ENCODE measurements at regions not wholly inside any gene's neighbourhood (a gene's known extent, or its start where the extent isn't known, plus 50 kb on each side); places are given as distances from the start of the nearest gene placed in this dataset.

DNA sequence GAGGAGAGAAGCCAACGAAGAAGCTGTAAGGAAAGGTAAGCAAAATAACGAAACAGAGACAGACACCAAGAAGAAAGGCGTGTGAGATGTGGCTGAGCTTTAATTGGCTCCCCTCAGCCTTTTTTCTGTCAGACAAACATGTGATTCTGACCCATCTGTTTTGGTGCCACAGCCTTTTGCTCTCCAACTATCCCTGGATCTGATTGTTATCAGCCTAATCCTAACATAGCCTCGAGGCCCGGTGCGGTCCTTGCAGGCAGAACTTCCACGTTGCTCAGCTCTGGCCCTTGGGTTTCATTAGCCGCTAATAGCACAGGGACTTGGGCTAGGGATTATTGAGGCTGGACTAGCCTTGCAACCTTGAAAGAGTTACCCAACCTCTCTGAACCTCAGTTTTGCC, 57.9 kb upstream of the CACNA2D3 start:
- intact Hi-C loops (cut with micrococcal nuclease; ENCODE audit: unreplicated experiment), result no loop called here
- Histone ChIP-seq H3K27me3 (replicated peaks; ENCODE audit: control insufficient read depth, insufficient read depth, low read length) (no peaks in the 10 kb centered on the region), H3K36me3 (ENCODE audit: control insufficient read depth, insufficient read depth, low read length) (no peaks in the 10 kb centered on the region), H3K4me1 (no peaks in the 10 kb centered on the region), H3K9me3 (no peaks in the 10 kb centered on the region), H3K4me3 (ENCODE audit: low read depth, low read length) (no peak overlapping the region)
- Mint-ChIP-seq H3K9me3 (ENCODE audit: unreplicated experiment) (no peaks in the 10 kb centered on the region), H3K27me3 (ENCODE audit: insufficient read depth, unreplicated experiment) (no peaks in the 10 kb centered on the region), H3K27ac (ENCODE audit: unreplicated experiment) (no peak overlapping the region), H3K36me3 (ENCODE audit: insufficient read depth, unreplicated experiment) (no peaks in the 10 kb centered on the region), H3K4me1 (ENCODE audit: low read depth, unreplicated experiment) (no peaks in the 10 kb centered on the region), H3K4me3 (ENCODE audit: unreplicated experiment) (no peak overlapping the region)
- BruUV-seq (replicated peaks), result no TSS peak
- CTCF ChIA-PET, result no interaction called here
- TF ChIP-seq, protein P1, sequence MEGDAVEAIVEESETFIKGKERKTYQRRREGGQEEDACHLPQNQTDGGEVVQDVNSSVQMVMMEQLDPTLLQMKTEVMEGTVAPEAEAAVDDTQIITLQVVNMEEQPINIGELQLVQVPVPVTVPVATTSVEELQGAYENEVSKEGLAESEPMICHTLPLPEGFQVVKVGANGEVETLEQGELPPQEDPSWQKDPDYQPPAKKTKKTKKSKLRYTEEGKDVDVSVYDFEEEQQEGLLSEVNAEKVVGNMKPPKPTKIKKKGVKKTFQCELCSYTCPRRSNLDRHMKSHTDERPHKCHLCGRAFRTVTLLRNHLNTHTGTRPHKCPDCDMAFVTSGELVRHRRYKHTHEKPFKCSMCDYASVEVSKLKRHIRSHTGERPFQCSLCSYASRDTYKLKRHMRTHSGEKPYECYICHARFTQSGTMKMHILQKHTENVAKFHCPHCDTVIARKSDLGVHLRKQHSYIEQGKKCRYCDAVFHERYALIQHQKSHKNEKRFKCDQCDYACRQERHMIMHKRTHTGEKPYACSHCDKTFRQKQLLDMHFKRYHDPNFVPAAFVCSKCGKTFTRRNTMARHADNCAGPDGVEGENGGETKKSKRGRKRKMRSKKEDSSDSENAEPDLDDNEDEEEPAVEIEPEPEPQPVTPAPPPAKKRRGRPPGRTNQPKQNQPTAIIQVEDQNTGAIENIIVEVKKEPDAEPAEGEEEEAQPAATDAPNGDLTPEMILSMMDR (IDR thresholded peaks at IDR 0.05; ENCODE audit: insufficient read depth in 1 of 2, low read depth in 1 of 2, low read length in 1 of 2, severe bottlenecking in 1 of 2, unreplicated experiment in 1 of 2), result no peak
- DNase-seq, result no peak
- POLR2A ChIA-PET, result no interaction called here

DNA sequence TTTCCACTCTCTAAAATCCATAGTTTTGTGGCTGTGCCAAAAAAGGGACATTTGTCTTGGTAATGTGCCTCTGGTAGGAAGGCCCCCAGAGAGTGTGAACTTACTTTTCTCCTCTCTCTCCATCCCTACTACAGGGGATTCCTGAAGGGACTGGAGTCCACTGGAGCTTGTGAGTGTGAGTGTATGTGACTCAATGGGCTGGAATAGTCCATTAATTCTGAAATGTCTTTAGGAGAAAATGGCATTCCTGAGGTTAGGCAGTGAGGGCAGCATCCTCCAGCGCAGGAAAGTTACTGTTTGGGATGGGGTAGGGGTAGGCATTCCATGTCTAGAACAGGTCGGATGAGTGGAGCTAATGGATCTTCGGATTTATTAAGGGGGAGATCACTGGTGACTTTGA, 59.8 kb upstream of the CACNA2D3 start:
- intact Hi-C loops (cut with micrococcal nuclease; ENCODE audit: unreplicated experiment), result no loop called here
- ChIA-PET CTCF (no interaction called here), POLR2A (no interaction called here)
- Mint-ChIP-seq H3K27ac (ENCODE audit: unreplicated experiment) (no peak overlapping the region), H3K4me3 (ENCODE audit: unreplicated experiment) (no peak overlapping the region), H3K27me3 (ENCODE audit: insufficient read depth, unreplicated experiment) (no peaks in the 10 kb centered on the region), H3K4me1 (ENCODE audit: low read depth, unreplicated experiment) (no peaks in the 10 kb centered on the region), H3K36me3 (ENCODE audit: insufficient read depth, unreplicated experiment) (no peaks in the 10 kb centered on the region), H3K9me3 (ENCODE audit: unreplicated experiment) (no peaks in the 10 kb centered on the region)
- Histone ChIP-seq H3K4me3 (ENCODE audit: low read depth, low read length) (no peak overlapping the region), H3K4me1 (no peaks in the 10 kb centered on the region), H3K36me3 (ENCODE audit: control insufficient read depth, insufficient read depth, low read length) (no peaks in the 10 kb centered on the region), H3K27me3 (replicated peaks; ENCODE audit: control insufficient read depth, insufficient read depth, low read length) (no peaks in the 10 kb centered on the region), H3K9me3 (no peaks in the 10 kb centered on the region)
- BruUV-seq (replicated peaks), result no TSS peak
- DNase-seq, result no peak
- TF ChIP-seq, protein P1 (IDR thresholded peaks at IDR 0.05; ENCODE audit: insufficient read depth in 1 of 2, low read depth in 1 of 2, low read length in 1 of 2, severe bottlenecking in 1 of 2, unreplicated experiment in 1 of 2), result no peak

DNA sequence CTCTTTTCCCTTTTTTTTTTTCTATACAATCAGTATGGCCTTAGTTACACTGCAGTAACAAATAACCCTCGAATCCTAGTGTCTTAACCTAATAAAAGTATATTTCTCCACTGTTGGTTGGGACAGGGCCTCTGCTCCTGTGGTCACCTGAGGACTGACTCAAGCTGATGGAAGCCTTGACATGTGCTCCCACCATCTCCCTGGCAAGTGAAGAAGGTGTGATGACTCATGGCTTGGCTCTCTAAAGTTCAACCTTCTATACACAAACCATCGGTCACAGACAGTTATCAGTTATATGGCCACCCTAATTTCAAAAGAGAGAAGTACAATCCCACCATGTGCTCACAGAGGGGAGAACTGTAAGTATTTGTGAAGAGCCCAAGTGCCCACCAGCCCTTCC, 65.8 kb upstream of the CACNA2D3 start:
- Mint-ChIP-seq H3K27ac (ENCODE audit: unreplicated experiment) (no peak overlapping the region), H3K9me3 (ENCODE audit: unreplicated experiment) (no peaks in the 10 kb centered on the region), H3K27me3 (ENCODE audit: insufficient read depth, unreplicated experiment) (no peaks in the 10 kb centered on the region), H3K36me3 (ENCODE audit: insufficient read depth, unreplicated experiment) (no peaks in the 10 kb centered on the region), H3K4me3 (ENCODE audit: unreplicated experiment) (no peak overlapping the region), H3K4me1 (ENCODE audit: low read depth, unreplicated experiment) (no peaks in the 10 kb centered on the region)
- Histone ChIP-seq H3K36me3 (ENCODE audit: control insufficient read depth, insufficient read depth, low read length) (no peaks in the 10 kb centered on the region), H3K4me3 (ENCODE audit: low read depth, low read length) (no peak overlapping the region), H3K27me3 (replicated peaks; ENCODE audit: control insufficient read depth, insufficient read depth, low read length) (no peaks in the 10 kb centered on the region), H3K4me1 (peaks cover 8% of the 10 kb centered on the region; the same call in 1 of the 2 replicates), H3K9me3 (no peaks in the 10 kb centered on the region)
- TF ChIP-seq, protein P1 (IDR thresholded peaks at IDR 0.05; ENCODE audit: insufficient read depth in 1 of 2, low read depth in 1 of 2, low read length in 1 of 2, severe bottlenecking in 1 of 2, unreplicated experiment in 1 of 2), result no peak
- intact Hi-C loops (cut with micrococcal nuclease; ENCODE audit: unreplicated experiment), result no loop called here
- CTCF ChIA-PET, result no interaction called here
- no peak for DNase-seq
- BruUV-seq (replicated peaks), result no TSS peak
- POLR2A ChIA-PET, result no interaction called here

Measured in Caco-2 (cell line).